ENCODE measurements at regions not wholly inside any gene's neighbourhood (a gene's known extent, or its start where the extent isn't known, plus 50 kb on each side); places are given as distances from the start of the nearest gene placed in this dataset.

DNA sequence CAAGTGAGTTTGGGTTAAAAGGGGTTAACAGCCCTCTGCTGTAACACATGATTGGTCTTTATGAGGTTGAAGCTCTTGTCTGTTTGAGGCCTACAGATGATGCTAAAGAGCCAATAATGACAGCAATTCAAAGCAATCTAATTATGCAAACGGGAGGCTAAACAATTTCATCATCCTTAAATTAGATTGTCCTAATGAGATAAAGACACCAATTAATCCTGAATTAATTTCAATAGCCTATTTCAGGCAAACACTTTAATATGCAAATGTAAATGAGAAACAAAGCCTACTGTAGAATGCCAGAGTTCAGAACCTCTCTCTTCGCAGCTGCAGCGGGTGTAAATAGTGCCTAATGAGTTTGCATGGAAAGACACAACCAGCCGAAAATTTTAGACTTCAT lies 504.7 kb upstream of the PBX1 start:
- Mint-ChIP-seq H3K27ac (no peak overlapping the region), H3K27me3 (ENCODE audit: low read depth) (no peaks in the 10 kb centered on the region), H3K4me1 (peaks cover 18% of the 10 kb centered on the region), H3K36me3 (no peaks in the 10 kb centered on the region), H3K4me3 (no peak overlapping the region), H3K9me3 (no peaks in the 10 kb centered on the region)
- TF ChIP-seq, protein P1, sequence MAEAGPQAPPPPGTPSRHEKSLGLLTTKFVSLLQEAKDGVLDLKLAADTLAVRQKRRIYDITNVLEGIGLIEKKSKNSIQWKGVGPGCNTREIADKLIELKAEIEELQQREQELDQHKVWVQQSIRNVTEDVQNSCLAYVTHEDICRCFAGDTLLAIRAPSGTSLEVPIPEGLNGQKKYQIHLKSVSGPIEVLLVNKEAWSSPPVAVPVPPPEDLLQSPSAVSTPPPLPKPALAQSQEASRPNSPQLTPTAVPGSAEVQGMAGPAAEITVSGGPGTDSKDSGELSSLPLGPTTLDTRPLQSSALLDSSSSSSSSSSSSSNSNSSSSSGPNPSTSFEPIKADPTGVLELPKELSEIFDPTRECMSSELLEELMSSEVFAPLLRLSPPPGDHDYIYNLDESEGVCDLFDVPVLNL (CRISPR knock-in tag; IDR thresholded peaks at IDR 0.05; ENCODE audit: borderline replicate concordance, low read depth): no peak
- TF ChIP-seq MXD4 (CRISPR knock-in tag; IDR thresholded peaks at IDR 0.05; ENCODE audit: borderline replicate concordance) (no peak), FOXP1 (CRISPR knock-in tag; IDR thresholded peaks at IDR 0.05; ENCODE audit: borderline replicate concordance) (no peak), SMAD3 (CRISPR knock-in tag; IDR thresholded peaks at IDR 0.05; ENCODE audit: borderline replicate concordance) (no peak), IRF2 (CRISPR knock-in tag; IDR thresholded peaks at IDR 0.05; ENCODE audit: borderline replicate concordance, low read depth) (no peak)
- TF ChIP-seq, protein P2, sequence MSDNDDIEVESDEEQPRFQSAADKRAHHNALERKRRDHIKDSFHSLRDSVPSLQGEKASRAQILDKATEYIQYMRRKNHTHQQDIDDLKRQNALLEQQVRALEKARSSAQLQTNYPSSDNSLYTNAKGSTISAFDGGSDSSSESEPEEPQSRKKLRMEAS (CRISPR knock-in tag; IDR thresholded peaks at IDR 0.05): no peak
- ChIA-PET CTCF (interaction anchor here (1.4 kb wide), 1 partner anchor 38 kb away, joined by 3 read pairs; no protein-coding TSS in a partner anchor), POLR2A (no interaction called here)
- DNase-seq (ENCODE audit: low spot score): no peak
- ATAC-seq: peak; percentile 46; the same call in 1 of the 2 replicates

DNA sequence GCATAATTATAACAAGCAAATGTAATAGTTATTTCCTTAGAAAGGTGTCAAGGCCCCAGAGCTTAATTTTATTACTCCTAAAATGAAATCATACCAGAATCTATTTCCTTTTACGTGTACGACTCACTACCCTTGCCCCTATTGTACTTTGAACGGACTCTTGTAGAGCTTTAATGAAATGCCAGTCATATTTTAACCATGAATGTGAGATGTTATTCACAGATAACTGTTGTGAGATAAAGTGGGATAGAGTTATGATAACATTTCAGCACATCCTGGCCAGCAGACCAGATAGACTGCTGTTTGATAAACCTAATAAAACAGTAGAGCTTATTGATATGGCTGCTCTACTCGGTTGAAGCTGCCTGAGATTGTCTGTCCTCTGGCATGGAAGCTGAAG lies 500.8 kb upstream of the PBX1 start:
- ATAC-seq: no peak
- Mint-ChIP-seq H3K27ac (no peak overlapping the region), H3K36me3 (no peaks in the 10 kb centered on the region), H3K27me3 (ENCODE audit: low read depth) (no peaks in the 10 kb centered on the region), H3K4me1 (peaks cover 18% of the 10 kb centered on the region), H3K4me3 (no peak overlapping the region), H3K9me3 (no peaks in the 10 kb centered on the region)
- no peak for DNase-seq (ENCODE audit: low spot score)
- CTCF ChIA-PET: interaction anchor here (0.5 kb wide), 1 partner anchor 391 kb away, joined by 3 read pairs; no protein-coding TSS in a partner anchor
- TF ChIP-seq NFYB (CRISPR knock-in tag; conservative IDR thresholded peaks at IDR 0.05; ENCODE audit: low read depth) (no peak), CREB1 (CRISPR knock-in tag; IDR thresholded peaks at IDR 0.05) (no peak), GTF2I (CRISPR knock-in tag; conservative IDR thresholded peaks at IDR 0.05) (no peak), ETV6 (CRISPR knock-in tag; IDR thresholded peaks at IDR 0.05) (no peak), ZBTB21 (CRISPR knock-in tag; IDR thresholded peaks at IDR 0.05; ENCODE audit: borderline replicate concordance) (no peak), GRHL2 (CRISPR knock-in tag; IDR thresholded peaks at IDR 0.05; ENCODE audit: insufficient replicate concordance, severe bottlenecking) (no peak), SMAD4 (CRISPR knock-in tag; IDR thresholded peaks at IDR 0.05) (no peak), ATF1 (CRISPR knock-in tag; IDR thresholded peaks at IDR 0.05) (no peak), ZNF396 (CRISPR knock-in tag; IDR thresholded peaks at IDR 0.05; ENCODE audit: borderline replicate concordance) (no peak), KAT7 (CRISPR knock-in tag; IDR thresholded peaks at IDR 0.05; ENCODE audit: borderline replicate concordance) (no peak), SOX15 (CRISPR knock-in tag; IDR thresholded peaks at IDR 0.05) (no peak), MXD4 (CRISPR knock-in tag; IDR thresholded peaks at IDR 0.05; ENCODE audit: borderline replicate concordance) (no peak)
- TF ChIP-seq, protein P3, sequence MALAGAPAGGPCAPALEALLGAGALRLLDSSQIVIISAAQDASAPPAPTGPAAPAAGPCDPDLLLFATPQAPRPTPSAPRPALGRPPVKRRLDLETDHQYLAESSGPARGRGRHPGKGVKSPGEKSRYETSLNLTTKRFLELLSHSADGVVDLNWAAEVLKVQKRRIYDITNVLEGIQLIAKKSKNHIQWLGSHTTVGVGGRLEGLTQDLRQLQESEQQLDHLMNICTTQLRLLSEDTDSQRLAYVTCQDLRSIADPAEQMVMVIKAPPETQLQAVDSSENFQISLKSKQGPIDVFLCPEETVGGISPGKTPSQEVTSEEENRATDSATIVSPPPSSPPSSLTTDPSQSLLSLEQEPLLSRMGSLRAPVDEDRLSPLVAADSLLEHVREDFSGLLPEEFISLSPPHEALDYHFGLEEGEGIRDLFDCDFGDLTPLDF (CRISPR knock-in tag; IDR thresholded peaks at IDR 0.05): no peak
- TF ChIP-seq, protein P4, sequence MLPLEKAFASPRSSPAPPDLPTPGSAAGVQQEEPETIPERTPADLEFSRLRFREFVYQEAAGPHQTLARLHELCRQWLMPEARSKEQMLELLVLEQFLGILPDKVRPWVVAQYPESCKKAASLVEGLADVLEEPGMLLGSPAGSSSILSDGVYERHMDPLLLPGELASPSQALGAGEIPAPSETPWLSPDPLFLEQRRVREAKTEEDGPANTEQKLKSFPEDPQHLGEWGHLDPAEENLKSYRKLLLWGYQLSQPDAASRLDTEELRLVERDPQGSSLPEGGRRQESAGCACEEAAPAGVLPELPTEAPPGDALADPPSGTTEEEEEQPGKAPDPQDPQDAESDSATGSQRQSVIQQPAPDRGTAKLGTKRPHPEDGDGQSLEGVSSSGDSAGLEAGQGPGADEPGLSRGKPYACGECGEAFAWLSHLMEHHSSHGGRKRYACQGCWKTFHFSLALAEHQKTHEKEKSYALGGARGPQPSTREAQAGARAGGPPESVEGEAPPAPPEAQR (CRISPR knock-in tag; IDR thresholded peaks at IDR 0.05): no peak
- TF ChIP-seq, protein P5, sequence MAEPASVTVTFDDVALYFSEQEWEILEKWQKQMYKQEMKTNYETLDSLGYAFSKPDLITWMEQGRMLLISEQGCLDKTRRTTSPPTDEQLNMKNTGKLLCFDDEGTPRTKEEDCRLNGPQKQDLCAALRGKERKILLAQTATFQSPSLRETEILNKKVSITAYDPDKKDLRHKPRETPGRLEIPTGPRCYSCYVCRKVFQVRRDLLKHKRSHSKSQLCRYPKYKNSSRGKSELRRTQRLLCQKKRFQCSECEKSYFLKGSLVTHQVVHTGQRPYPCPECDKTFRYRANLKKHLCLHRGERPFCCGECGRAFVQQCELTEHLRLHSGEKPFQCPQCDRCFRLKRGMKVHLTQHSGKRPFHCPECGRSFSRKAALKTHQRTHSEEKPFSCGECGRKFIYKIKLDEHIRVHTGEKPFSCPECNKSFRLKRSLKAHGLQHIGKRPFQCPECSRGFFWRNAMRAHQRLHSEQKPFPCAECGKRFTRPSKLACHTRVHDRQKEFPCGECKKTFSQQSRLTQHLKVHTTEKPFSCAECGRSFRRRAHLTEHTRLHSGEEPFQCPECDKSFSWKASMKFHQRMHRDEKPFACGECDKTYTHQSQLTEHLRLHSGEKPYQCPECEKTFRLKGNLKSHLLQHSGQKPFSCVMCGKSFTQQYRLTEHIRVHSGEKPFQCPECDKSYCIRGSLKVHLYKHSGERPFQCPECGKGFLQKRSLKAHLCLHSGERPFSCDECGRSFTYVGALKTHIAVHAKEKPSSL (CRISPR knock-in tag; conservative IDR thresholded peaks at IDR 0.05): no peak
- TF ChIP-seq, protein P6, sequence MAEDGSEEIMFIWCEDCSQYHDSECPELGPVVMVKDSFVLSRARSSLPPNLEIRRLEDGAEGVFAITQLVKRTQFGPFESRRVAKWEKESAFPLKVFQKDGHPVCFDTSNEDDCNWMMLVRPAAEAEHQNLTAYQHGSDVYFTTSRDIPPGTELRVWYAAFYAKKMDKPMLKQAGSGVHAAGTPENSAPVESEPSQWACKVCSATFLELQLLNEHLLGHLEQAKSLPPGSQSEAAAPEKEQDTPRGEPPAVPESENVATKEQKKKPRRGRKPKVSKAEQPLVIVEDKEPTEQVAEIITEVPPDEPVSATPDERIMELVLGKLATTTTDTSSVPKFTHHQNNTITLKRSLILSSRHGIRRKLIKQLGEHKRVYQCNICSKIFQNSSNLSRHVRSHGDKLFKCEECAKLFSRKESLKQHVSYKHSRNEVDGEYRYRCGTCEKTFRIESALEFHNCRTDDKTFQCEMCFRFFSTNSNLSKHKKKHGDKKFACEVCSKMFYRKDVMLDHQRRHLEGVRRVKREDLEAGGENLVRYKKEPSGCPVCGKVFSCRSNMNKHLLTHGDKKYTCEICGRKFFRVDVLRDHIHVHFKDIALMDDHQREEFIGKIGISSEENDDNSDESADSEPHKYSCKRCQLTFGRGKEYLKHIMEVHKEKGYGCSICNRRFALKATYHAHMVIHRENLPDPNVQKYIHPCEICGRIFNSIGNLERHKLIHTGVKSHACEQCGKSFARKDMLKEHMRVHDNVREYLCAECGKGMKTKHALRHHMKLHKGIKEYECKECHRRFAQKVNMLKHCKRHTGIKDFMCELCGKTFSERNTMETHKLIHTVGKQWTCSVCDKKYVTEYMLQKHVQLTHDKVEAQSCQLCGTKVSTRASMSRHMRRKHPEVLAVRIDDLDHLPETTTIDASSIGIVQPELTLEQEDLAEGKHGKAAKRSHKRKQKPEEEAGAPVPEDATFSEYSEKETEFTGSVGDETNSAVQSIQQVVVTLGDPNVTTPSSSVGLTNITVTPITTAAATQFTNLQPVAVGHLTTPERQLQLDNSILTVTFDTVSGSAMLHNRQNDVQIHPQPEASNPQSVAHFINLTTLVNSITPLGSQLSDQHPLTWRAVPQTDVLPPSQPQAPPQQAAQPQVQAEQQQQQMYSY (CRISPR knock-in tag; IDR thresholded peaks at IDR 0.05): no peak
- POLR2A ChIA-PET: no interaction called here

All from WTC11 (cell line).